Spleen (tissue), 7 donors: ENCODE measurements at regions not wholly inside any gene's neighbourhood (a gene's known extent, or its start where the extent isn't known, plus 50 kb on each side); places are given as distances from the start of the nearest gene placed in this dataset.

ENCODE experiments used
- CTCF ChIP-seq, 11 experiments: fragments of 200-600 bp in 7 of 11; fragments of 450-650 bp in 4 of 11; sonication (generic) in 4 of 11; IDR thresholded peaks in 8 of 11; conservative IDR thresholded peaks in 3 of 11; 1 replicate in 7 of 11; 2 replicates in 4 of 11; pipeline versions ENCODE4 v1.4.0 to v1.8.0; 2016 to 2021; ENCODE audit warnings: antibody characterized with exemption in 11 of 11, inconsistent platforms in 4 of 11, mild to moderate bottlenecking in 1 of 11
- POLR2A ChIP-seq, 3 donors: fragments of 450-650 bp; IDR thresholded peaks; one replicate each; pipeline ENCODE4 v1.5.1; 2017; ENCODE audit warnings: antibody characterized with exemption in 3 of 3, mild to moderate bottlenecking in 1 of 3
- donor health status: DM: no; HTN: no; CAD: no; lungs with moderate emphysema.
- donor health status: DM: no; HTN: no; CAD: no.
- donor health status: DM: no; HTN: no; CAD: no.

GRCh38 chr5:107195890-107196395 is 474.8 kb downstream of the EFNA5 start:
- TF ChIP-seq CTCF (IDR thresholded peaks at IDR 0.05 in 8 of 11, conservative IDR thresholded peaks at IDR 0.05 in 3 of 11) (no peak), POLR2A (IDR thresholded peaks at IDR 0.05) (no peak)
